ENCODE measurements at regions not wholly inside any gene's neighbourhood (a gene's known extent, or its start where the extent isn't known, plus 50 kb on each side); places are given as distances from the start of the nearest gene placed in this dataset.

DNA sequence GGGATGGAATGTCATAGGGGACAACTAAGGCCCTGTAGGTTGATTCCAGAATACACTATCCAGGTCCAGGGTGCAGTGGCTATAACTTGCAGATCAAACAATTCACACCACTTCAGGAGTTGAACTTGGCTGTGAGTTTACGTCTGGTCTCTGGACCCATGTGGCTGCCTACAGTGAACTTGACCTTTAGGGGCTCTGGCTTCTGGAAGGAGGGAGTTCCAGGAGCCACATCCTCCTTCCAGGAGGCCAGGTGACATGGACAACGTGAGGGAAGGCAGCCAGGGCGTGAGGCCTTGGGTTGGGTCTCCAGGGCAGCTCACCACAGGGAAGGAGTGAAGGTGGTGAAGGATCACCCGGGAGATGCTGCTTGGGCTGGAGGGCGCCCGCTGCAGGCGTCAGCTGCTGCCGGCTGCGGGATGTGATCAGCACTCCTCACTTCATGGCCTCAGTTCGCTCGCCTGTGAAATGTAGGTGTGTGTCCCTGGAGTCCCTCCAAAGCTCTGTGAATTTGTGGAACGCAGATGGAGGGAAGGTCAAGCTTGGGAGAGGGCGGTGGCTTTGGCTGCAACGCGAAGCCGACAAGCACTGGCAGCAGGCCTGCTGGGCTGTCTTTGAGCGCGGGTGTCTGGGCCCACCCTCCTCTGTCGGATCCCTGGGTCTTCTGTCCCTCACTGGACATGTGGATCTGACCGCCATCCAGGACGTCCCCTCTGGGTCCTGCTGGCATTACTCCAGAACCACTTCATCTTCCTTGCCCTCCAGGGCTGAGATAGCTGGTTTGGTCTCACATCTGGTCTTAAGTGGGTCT lies 146.5 kb downstream of the GLI2 start:
- FAIRE-seq, result no peak
- DNase-seq (ENCODE audit: low spot score), result no peak

- FAIRE-seq (no peak), DNase-seq (ENCODE audit: low spot score) (no peak)
Observed at GRCh38 chr2:120883607-120884440, 148.2 kb downstream of the GLI2 start.

DNA sequence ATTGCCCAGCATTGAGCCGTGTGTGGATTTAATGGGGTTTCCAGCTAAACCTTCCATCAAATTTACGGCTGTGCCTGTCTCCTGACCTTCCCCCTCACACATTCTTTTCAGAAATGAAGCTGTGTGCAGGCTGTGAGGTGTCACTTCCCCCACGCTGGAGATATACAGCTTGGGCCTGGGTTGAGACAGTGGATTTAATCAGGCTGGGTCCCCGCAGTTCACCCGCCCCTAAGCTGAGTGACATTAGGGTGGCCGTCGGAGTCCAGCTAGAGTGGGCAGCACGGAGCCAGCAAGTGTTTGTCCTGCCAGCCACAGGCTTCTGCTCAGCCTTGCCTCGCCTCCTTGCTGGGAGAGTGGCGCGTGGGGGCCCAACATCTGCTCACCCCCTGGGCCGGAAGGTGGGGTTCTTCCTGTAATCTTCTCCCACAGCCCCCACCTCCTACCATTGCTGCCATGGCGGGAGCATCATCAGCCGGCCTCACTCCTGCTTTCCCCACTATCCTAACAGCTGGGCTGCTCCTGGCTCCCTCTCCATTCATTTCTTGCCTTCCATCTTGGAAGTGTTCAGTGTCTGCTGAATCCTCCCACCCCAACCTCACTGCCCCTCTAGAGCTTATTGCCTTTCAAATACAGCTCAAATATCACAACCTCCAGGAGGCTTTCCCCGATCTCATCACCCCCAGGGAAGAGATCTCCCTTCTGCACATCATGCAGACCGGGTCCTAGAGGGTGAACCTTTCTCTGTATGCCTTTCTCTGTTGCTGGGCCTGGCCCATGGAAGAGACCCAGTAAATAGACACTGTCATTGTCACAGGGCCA lies 149.0 kb downstream of the GLI2 start:
- DNase-seq (ENCODE audit: low spot score), result no peak
- no peak for FAIRE-seq

GRCh38 chr2:120885321-120885720 lies 149.7 kb downstream of the GLI2 start:
- FAIRE-seq, result no peak
- no peak for DNase-seq (ENCODE audit: low spot score)

- no peak for DNase-seq (ENCODE audit: low spot score)
- no peak for FAIRE-seq
Observed at GRCh38 chr2:120885749-120886148, 150.1 kb downstream of the GLI2 start.

DNA sequence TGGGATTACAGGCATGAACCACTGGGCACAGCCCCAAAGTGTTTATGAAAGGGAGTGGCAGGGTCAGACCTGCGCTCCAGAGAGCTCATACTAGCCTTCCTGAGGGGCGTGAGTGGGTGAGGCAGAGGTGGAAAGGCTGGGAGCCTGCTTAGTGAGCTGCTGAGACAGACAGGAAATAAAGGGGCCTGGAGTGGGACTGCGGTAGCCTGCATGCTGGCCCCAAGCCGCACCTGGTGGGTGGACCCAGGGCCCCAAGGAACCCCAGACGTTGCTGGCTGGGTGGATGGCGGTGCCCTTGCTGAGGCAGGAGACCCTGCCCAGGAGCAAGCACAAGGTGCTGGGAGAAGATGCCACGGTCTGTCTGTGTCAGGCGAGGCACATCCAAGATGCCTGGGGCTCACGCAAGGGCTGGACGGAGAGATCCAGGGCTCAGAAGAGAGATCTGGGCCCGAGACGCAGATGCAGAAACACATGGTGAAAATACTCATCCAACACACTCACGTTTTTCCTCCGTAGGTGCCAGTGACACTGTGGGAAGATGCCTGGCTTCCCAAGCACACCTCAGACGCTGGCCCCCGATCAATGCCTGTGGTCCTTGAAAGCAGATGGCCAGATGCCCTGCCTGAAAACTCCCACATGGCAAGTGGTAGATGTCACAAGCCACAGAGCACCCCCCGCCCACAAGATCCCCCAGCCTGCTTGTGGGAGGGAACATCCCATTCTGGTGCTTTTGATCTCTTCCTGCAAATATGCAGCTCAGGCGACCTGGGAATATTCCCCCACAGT lies 151.1 kb downstream of the GLI2 start:
- FAIRE-seq (no peak), DNase-seq (ENCODE audit: low spot score) (no peak)

DNA sequence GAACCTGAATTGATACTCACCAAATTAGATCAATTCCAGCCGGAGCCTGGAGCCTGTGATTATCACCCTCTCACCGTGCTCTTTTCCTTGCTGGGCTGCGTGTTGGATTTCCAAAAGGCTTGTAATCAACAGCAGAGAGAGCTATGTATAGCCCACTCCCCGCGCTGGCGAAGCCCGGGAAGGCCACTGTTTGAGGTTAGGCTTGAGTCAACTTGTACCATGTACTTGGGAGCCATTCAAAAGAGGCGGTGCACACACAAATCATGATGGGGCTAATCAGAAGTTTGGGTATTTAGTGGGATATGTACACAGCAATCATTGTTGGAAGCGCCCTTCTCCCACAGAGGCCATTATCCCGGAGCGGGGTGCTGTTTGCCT lies 151.6 kb downstream of the GLI2 start:
- DNase-seq (ENCODE audit: low spot score), result no peak
- no peak for FAIRE-seq

DNA sequence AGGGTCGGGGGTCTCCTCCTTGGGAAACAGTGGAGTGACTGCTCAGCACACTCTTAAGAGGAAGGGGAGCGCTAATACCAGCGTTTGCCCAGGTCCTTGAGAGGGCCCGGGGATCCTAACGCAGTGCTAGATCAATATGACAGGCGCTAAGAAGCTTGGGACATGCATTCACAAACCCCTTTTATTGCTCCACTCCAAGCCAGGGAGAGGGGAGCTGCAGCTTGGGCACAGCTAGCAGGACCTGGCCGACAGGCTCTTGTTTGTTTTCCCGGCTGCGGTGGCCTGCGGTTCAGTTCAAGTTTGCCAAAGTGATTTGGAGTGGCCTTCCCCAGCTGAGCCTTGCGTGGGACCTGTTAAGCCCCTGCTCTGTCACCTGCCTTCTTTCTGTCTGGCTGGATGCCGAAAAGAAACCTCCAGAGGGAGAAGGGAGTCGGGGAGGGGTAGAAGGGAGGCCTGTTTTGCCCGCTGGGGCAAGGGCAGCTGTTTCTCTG lies 152.1 kb downstream of the GLI2 start:
- DNase-seq (ENCODE audit: low spot score) (no peak), FAIRE-seq (no peak)

DNA sequence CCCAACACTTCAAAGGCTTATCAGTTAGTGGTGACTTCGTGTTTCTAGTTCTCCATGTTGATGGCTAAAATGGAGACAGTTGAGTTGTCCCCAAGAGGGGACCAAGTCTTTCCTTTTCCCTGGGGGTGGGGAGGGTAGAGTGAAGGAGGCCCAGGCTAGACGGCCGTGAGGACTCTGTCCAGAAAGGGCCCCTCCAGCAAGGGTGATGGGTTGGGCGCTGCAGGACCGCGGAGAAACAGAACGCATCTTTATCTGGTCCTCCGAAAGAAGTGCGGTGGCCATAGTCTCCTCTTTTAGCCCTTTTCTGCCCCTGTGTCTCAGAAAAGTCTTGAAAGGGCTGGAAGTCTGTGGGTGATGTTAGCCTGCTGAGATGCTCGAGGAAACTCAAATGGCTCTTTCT lies 153.2 kb downstream of the GLI2 start:
- no peak for FAIRE-seq
- no peak for DNase-seq (ENCODE audit: low spot score)

DNA sequence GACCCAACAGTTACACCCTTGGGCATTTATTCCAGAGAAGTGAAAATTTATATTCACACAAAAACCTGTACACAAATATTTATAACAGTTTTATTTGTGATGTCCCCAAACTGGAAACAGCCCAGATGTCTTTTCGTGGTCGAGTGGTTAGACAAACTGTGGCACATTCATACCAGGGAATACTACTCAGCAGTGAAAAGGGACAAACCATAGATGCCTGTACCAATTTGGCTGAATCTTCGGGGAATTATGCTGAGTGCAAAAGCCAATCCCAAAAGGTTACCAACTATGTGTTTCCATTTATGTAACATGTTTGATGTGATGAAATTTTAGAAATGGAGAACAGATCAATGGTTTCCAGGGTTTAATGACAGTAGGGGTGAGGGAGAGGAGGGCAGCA lies 154.3 kb downstream of the GLI2 start:
- DNase-seq (ENCODE audit: low spot score), result no peak

DNA sequence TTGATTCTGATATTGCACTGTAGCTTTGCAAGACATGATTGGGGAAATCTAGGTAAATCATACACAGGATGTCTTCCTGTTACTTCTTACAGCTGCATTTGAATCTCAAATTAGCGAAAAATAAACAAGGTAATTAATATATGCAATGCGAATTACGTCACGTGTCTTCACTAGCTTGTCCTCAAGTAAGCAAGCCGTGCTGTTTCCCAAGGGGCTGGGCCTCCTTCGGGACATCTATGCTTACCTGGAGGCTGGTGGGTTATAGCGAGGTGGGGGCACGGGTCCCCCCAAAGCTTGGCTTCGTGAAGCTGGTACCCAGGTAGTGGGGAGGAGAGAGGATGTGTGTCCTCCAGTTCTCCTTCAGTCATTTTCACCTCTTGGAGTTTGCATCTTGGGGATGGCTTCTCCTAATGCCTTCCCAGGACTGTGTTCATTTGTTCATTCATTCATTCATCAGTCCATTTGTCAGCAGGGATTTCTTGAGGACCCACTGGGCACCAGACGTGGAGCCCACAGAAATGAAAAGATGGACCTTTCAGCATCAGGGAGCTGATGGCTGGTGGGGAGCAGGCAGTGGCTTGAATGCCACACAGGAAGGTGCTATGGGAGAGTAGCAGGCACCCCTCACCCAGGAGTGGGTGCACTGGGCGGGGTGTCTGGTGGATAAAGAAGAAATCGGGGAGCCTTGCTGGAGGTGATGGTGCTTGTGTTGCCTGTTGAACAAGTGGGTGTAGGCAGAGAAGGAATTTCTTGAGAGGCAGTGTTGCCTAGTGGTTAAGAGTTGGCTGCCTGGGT lies 155.1 kb downstream of the GLI2 start:
- no peak for DNase-seq (ENCODE audit: low spot score)
- FAIRE-seq, result no peak

More for the DNA sequence above, 154.3 kb downstream of the GLI2 start:
- no peak for FAIRE-seq

DNA sequence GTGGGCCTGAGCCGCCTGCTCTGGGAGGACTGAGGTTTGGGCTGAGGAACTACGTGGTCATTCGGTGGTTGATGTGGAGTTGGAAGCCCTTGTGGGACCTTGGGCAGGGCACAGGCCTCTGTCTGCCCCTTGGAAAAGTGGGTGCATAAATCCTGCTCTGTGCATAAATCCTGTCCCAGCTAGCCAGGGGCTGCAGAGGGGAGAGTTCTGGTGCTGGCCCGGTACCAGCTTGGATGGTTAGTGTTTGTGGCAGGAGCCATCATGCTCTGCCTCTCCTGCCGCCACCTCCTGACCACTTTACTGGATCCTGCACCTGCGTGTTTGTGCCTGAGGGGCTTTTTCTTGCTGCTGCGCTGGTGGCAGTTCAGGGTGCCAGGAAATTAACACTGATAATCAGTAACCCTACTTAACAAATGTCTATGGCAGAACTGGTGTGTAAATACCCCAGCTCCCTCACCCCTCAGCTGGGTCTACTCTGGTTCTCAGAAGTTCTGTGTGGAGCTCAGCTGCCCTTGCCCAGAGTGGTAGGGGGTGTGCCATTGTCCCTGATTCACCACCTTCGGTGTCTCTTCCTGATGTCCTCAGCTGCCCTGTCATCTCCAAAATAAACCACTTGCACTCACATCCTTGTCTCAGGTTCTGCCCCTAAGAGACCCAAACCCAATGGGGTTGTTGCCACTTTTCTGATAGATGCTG lies 156.8 kb downstream of the GLI2 start:
- FAIRE-seq (no peak), DNase-seq (ENCODE audit: low spot score) (no peak)

DNA sequence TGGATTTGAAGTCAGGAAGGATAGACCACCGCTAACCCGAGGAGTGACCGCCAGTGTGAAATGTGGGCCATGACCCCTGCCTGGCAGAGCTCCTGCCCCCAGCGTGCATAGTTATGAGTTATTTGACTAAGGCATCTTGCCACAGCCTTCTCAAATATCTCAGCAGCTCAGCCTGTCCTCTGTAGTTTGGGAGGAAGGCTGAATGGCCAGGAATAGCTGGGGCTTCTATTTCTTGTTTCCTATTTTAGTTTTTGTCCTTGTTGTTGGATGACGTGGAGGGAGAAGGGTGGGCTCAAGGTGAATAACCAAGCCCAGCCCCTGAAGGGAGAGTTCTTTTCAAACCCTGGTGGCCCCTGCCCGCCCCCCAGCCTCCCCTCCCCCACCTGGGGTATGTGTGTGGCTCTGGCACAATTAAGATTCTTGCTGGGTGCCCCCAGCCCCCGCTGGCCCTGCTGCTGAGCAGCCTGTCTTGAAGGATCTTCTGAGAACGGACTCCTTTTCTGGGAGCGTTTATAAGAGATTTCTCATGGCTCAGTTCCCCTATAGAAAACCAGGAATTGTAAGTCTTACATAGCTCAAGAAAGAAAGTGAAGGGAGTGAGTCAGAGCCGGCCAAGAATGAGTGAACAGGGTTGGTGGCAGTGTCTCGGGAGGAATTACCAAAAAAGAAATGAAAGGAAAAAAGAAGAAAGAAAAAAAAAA lies 157.4 kb downstream of the GLI2 start:
- FAIRE-seq, result no peak
- no peak for DNase-seq (ENCODE audit: low spot score)

DNA sequence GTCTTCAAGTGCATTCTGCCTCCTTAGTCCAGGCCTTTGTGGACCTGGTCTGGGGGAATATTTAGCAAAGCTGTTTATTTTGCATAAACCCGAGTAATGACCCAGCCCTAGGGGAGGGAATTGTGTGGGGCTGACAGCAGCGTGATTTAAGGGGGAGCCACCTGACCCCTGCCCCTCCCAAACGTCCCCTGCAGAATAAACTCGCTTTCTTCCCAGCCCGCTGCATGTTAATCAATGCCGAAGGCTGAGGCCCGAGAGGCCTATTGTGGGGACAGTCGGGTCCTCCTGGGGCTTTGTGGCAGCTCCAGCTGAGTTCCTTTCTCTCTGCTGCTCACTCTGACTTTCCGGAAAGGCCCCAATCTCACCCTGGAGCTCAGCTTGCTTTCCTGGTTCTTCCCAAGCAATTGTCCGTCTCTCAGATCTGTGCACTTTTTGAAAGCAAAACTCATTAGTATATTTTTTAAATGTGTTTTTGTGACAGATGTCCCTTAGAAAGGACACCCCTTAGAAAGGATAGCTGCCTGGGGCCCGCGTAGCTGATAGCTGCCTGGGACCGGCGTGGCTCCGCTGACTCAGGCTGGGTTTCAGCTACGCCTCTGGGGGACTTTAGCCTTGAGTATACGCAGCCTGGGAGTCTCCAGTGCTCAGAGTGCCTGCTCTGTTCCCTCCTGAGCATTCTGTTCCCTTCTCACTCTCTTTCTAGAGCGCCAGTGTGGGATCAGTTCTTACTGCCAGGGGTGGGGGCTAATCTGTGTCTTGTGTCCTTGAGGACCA lies 158.3 kb downstream of the GLI2 start:
- DNase-seq (ENCODE audit: low spot score) (no peak), FAIRE-seq (no peak)

DNA sequence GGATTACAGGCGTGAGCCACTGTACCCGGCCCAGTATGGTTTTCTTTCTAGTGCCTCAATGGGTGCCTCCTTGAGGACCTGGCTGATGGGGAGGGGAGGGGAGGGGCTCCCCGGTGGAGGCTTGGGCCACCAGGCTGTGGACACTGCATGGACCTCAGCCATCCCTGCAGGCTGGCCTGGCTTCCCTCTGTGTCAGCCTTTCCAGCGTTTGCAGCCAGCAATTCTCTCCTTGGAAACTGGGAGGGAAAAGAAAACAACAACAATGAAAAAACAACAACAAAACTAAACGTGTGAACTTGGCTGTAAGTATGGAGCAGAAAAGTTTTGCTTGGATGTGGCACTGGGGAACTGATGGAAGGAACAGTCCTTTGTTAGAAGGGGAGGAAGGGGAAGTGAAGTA lies 159.3 kb downstream of the GLI2 start:
- DNase-seq (ENCODE audit: low spot score) (no peak), FAIRE-seq (no peak)

GRCh38 chr2:120896126-120896525 lies 160.5 kb downstream of the GLI2 start:
- no peak for DNase-seq (ENCODE audit: low spot score)

DNA sequence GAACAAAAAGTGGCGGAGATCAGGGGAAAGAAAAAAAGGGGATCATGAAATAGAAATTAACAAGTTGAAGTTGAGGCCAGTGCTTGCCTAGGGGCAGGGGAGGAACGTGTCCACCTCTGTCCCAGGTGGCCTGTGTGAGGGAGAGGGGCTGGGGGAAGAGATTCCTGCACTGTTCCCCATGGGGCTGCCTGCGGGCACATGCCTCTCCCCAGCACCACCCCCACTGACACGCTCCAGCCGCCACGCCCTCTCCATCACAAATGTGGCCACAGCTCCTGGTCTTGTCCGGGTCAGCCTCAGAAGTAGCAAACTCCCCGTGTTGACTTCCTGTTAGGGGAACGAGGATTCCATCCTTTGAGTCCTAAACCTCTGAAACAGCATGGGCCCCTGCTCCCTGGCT lies 161.2 kb downstream of the GLI2 start:
- no peak for FAIRE-seq
- no peak for DNase-seq (ENCODE audit: low spot score)

More at GRCh38 chr2:120896126-120896525, 160.5 kb downstream of the GLI2 start:
- no peak for FAIRE-seq

DNA sequence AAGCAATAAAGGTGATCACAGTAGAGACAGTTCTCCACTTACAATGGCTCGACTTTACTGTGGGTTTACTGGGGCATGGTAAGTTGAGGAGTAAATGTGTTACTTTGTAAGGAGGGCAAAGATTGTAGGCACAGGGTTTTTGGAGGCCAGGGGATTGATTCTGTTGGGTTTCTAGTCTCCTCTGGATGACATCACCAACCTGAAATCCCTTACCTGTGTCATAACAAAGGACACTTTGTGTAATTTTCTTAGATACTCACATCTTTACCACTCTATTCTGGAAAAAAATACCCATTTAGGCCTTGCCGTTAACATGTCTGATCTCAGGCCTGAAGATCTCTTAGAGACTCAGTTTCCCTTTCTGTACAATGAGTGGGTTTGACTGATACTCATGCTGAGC lies 161.7 kb downstream of the GLI2 start:
- no peak for DNase-seq (ENCODE audit: low spot score)
- FAIRE-seq, result no peak

Measured in RCC 7860 (cell line).